ENCODE measurements at regions not wholly inside any gene's neighbourhood (a gene's known extent, or its start where the extent isn't known, plus 50 kb on each side); places are given as distances from the start of the nearest gene placed in this dataset.

- DNase-seq, result no peak
These were observed 239.9 kb downstream of the ATPSCKMT start for GRCh38 chr5:10009802-10010201.

GRCh38 chr5:9987101-9987500 lies 262.6 kb downstream of the ATPSCKMT start:
- DNase-seq, result no peak

- no peak for DNase-seq
These were observed 272.6 kb downstream of the ATPSCKMT start for GRCh38 chr5:9977070-9977469.

GRCh38 chr5:9976621-9977020 lies 273.1 kb downstream of the ATPSCKMT start:
- no peak for DNase-seq

DNA sequence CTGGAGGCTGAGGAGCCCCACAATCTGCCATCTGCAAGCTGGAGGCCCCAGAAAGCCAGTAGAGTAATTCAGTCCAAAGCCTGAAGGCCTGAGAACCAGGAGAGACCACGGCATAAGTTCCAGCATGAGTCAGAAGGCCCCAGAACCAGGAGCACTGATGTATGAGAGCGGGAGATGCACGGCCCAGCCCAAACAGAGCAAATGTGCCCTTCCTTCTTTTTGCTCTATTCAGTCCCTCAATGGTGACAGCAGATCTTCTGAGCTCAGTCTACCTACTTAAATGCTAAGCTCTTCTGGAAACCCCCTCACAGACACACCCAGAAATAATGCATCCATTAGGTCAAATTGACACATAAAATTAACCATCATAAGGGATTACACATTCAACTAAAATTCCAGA lies 277.6 kb downstream of the ATPSCKMT start:
- DNase-seq, result no peak

- no peak for DNase-seq
These were observed 278.4 kb downstream of the ATPSCKMT start for GRCh38 chr5:9971301-9971700.

DNA sequence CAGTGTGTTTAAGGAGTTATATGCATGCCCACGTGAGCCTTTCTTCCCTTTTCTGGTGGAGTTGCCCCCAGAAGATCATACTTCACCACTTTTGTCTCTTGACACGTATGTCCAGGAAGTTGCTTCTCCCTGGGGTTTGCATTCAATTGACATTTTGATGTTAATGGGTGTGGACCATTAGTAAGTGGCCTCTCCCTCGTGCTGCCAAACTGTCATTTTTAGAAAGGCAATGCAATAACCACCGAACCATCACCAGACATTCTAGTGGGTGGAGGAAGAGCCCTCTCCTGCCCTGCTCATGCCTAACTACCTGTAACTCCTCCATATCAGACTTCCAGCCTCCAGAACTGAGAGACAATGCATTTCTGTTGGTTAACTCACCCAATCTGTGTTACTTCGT lies 290.8 kb downstream of the ATPSCKMT start:
- DNase-seq, result no peak

GRCh38 chr5:9957214-9957613 lies 292.5 kb downstream of the ATPSCKMT start:
- no peak for DNase-seq

DNA sequence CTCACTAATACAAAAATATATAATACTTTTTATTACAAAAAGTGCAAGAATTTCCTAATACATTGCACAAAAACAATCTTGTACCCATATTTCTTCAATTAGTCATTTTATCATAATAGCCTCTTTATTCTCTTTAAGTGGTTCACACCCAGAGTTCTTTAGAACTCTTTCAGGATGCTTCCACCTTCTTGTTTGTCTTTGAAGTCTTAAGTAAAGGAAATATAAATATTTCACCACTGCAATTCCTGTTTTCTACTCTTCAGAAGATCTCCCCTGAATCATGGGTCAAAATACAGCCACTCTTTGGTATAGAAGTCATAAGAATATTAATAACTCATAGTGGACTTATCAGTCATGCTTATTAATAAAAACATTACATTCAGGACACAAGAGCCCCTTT lies 293.0 kb downstream of the ATPSCKMT start:
- DNase-seq, result no peak

DNA sequence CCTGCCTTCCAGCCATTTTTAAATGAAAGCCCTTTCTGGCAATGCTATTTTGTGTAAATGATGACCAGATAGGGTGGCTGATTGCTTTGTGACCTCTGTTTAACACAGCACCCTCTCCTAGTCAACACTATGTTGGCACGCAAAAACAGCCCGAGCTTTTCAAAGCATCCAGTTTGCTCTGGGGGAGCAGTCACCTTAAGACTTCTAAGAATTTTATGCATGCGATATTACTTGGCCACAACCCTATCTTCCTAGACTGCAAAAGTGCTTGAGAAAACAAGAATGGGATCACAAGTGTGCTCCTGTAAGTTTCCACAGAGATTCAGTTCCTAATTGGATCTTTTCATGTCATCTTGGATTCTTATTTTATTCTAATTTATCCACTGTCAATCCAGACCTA lies 294.1 kb downstream of the ATPSCKMT start:
- DNase-seq, result no peak

- no peak for DNase-seq
These were observed 294.8 kb downstream of the ATPSCKMT start for GRCh38 chr5:9954869-9955268.

DNA sequence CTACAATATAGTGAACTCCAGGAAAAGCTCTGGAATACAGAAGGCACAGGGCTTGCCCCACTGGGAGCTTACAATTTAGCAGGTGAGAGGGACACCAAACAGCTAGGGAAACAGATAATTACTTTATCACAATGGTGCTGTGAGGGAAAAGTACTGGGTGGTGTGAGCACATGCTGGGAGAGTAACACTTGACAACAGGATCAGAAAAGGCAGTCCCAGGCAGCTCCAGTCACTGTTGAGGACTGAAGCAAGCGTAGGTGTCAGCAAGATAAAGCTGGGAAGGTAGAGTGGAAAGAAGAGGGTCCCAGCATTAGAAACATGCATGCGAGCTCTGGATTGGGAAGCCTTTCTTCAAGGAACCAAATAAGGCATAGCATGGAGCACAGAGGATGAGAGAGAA lies 296.0 kb downstream of the ATPSCKMT start:
- DNase-seq, result no peak

- DNase-seq, result no peak
These were observed 297.7 kb downstream of the ATPSCKMT start for GRCh38 chr5:9951865-9952516.

- DNase-seq, result no peak
These were observed 301.7 kb downstream of the ATPSCKMT start for GRCh38 chr5:9947944-9948343.

- no peak for DNase-seq
These were observed 302.4 kb downstream of the ATPSCKMT start for GRCh38 chr5:9947225-9947714.

DNA sequence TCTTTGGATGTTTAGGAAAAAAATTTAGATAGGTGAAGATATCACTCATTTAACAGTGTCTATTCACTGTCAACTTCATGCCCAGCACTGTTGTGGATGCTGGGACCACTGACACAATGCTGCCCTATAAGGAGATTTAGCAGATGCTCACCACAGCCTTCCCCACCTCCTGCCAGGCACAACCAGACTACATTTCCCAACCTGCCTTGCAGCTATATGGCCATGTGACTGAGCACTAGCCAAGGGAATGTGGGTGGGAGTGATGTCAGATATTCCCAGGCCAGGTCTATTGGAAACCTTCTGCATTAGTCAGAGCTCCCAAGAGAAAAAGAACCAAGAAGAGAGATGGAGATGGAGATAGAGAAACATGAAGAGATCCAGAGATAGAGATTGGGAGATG lies 302.6 kb upstream of the TAS2R1 start:
- no peak for DNase-seq

GRCh38 chr5:9930156-9930555 lies 300.0 kb upstream of the TAS2R1 start:
- no peak for DNase-seq

DNA sequence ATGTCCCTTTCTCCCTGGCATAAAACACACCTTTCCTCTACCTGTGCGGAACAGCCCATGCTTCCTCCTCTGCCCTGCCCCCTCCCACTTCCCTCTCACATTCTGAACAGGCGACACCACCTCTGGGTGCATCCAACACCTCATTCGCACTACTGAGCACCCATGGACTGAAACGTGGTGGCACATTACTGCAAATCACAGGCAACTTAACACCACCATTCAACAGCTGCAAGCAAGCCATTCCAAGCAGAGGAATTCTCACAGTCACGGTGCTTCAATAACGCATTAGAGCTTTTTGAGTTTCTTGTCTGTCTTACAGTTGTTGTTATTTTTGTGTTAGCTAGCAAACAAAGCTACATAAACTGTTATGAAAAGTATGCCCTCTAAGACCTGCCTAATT lies 298.2 kb upstream of the TAS2R1 start:
- no peak for DNase-seq

DNA sequence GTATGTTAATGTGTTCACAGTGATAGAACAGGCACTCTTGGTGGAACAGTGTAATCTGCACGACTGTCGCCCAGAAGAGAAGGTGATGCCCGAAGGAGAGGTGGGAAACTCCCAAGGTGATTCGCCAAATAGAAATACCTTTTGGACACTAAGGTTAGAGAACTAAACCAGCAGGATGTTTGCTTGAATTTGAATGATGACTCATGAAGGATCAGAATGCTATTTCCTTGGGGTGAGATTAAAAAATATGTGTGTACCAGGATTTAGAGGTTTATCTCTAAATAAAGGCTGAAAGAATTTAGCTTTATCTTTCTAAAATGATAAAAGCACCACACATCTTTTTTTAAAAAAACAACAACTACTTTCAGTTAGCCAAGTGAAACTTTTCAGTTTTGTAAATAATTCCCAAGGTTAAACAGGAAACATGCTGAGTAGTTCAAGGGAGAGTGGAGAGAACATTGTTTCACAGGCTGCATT lies 297.4 kb upstream of the TAS2R1 start:
- DNase-seq, result no peak

GRCh38 chr5:9927106-9927505 lies 297.0 kb upstream of the TAS2R1 start:
- no peak for DNase-seq

GRCh38 chr5:9924614-9925013 lies 294.5 kb upstream of the TAS2R1 start:
- no peak for DNase-seq

DNA sequence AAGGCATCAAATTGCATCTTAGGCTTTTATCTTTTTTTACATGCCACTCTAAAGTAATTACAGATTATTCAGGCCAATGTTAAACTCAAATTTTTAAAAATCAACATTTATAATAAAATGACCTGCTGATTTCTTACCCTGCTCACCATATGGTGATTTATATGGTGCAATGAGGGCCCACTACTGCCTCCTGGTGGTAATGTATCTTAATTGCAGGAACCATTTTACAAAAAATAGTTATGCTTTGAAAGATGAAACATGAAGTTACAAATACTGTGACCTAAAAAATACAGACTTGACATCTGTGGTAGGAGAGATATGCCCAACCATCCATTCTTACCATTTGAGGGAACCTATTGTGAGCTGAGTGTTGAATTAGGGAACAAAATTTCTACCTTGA lies 292.6 kb upstream of the TAS2R1 start:
- no peak for DNase-seq

- DNase-seq, result no peak
These were observed 290.5 kb upstream of the TAS2R1 start for GRCh38 chr5:9920697-9921096.

DNA sequence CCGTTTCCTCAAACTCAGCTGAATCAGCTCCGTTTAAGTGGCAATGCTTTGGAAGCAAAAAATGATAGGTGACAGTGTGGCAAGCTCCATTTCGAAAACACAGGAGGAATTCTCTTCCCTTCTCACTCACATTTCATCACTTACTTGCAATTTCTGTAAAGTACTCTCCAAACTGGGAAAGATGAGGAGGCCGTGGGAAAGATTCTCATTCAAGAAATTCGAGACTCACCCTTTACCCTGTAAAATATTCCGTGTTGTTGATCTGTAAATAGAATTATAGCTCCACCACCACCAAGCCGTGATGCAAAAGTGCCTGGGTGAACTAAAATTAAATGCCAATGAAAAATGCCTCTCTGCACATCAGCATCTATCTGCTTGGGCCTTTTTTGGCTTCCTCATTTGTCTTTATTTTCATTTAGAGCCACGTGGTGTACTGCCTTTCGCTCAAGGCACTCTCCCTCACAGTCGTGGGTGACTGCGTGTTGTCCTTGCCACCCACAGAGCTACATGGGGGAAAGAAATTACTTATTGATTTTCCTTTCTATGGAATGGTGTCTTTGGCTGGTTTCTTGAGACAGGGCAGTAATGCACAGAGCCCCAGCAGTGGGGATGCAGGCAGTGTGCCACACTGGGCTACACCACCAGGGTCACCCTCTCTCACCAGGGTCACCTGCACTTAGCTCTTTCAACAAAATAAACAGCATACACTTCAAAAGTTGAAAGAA lies 289.3 kb upstream of the TAS2R1 start:
- no peak for DNase-seq

- DNase-seq, result no peak
These were observed 275.5 kb upstream of the TAS2R1 start for GRCh38 chr5:9905661-9906060.
